Natural killer cell (primary cell): ENCODE measurements at regions not wholly inside any gene's neighbourhood (a gene's known extent, or its start where the extent isn't known, plus 50 kb on each side); places are given as distances from the start of the nearest gene placed in this dataset.

Experiments used
- ATAC-seq, 3 donors: fragments of 150-1000 bp in 2 of 3; fragments of 200-7000 bp in 1 of 3; cut with Tn5 transposase; 1 replicate in 1 of 3; 2 replicates in 2 of 3; pipeline ENCODE4 v1.10.0; 2021; ENCODE audit warnings: mild to moderate bottlenecking in 2 of 3, moderate library complexity in 2 of 3
- DNase-seq, 2 donors: peaks; one replicate each; pipeline versions ENCODE4 v3.0.0 to v3.0.0-alpha.2; 2013 to 2021; ENCODE audit warnings: mixed read lengths in 1 of 2
- H3K27ac ChIP-seq: one replicate; pipeline ENCODE4 v1.5.1; 2013; ENCODE audit warnings: mild to moderate bottlenecking, low read length
- H3K27me3 ChIP-seq: one replicate; pipeline ENCODE4 v1.6.1; 2013; ENCODE audit warnings: low read length; ENCODE audit not compliant: control insufficient read depth, insufficient read depth
- H3K36me3 ChIP-seq: one replicate; pipeline ENCODE4 v1.6.1; 2013; ENCODE audit warnings: low read length; ENCODE audit not compliant: control insufficient read depth, insufficient read depth
- H3K4me1 ChIP-seq: one replicate; pipeline ENCODE4 v1.6.1; 2013; ENCODE audit warnings: low read length; ENCODE audit not compliant: control insufficient read depth, insufficient read depth
- H3K4me3 ChIP-seq: one replicate; pipeline ENCODE4 v1.5.1; 2013; ENCODE audit warnings: low read length
- H3K9me3 ChIP-seq: one replicate; pipeline ENCODE4 v1.6.1; 2013; ENCODE audit warnings: low read length; ENCODE audit not compliant: control insufficient read depth, insufficient read depth
- H3K27ac Mint-ChIP-seq, 2 donors: one replicate each; pipeline ENCODE4 v1.8.0; 2022; ENCODE audit warnings: mild to moderate bottlenecking in 2 of 2, mixed read lengths in 2 of 2, moderate library complexity in 1 of 2
- H3K27me3 Mint-ChIP-seq, 2 donors: one replicate each; pipeline ENCODE4 v1.8.0; 2022; ENCODE audit warnings: low read depth in 2 of 2, mixed read lengths in 2 of 2
- H3K36me3 Mint-ChIP-seq: one replicate; pipeline ENCODE4 v1.8.0; 2022; ENCODE audit warnings: mixed read lengths
- H3K4me1 Mint-ChIP-seq, 2 donors: one replicate each; pipeline ENCODE4 v1.8.0; 2022; ENCODE audit warnings: mixed read lengths in 2 of 2
- H3K4me3 Mint-ChIP-seq: one replicate; pipeline ENCODE4 v1.8.0; 2022; ENCODE audit warnings: mild to moderate bottlenecking, moderate library complexity, mixed read lengths
- H3K9me3 Mint-ChIP-seq, 2 donors: one replicate each; pipeline ENCODE4 v1.8.0; 2022; ENCODE audit warnings: mixed read lengths in 2 of 2
- WGBS: methylation state at CpG from one replicate; pipeline ENCODE4 v1.1.7; 2013; ENCODE audit warnings: missing lambda C conversion rate; ENCODE audit not compliant: insufficient coverage; 5-methylcytosine and 5-hydroxymethylcytosine counted together
- intact Hi-C: fragments of 100-400 bp; cut with micrococcal nuclease; formaldehyde crosslinking; loops from one replicate; pipeline ENCODE4 v1.14.2; 2022
- TF ChIP-seq, protein P1 (sequence below): fragments of 200-600 bp; IDR thresholded peaks from one replicate; pipeline ENCODE4 v1.8.0; 2022; ENCODE audit warnings: antibody characterized with exemption

DNA sequence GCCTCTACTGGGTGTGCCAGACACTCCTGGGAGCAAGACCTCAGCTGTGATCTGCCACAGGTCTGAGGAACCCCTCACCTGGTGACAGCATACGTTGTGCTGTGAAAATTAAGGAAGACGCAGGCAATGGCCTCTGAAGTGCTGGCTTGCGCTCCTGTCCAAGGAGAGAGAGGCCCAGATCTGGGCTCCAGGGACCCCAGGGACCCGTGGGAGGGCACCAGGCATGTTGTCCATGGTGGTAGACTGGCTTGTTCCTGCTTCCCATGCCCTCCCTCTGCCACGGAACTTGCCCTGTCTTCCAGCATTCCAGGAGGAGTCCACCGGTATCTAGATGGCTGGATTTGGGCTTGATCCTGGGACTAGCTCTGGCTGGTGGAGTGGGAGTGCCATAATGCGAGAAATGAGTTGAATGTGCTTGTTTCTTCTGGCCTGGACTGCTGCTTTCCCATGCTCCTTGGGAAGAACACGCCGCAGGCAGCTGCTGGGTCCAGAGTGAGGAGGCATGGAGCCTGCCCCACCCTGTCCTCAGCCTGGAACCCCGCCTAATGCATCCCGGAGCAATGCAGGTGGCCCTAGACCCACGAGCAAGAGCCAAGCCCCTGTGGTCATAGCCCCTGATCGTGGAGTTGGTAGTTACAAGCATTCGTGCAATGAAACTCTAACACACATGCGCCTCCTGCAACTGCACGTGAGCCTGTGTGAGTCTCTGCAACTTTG, 190.2 kb downstream of the TEX29 start:
- Histone ChIP-seq H3K4me3 (no peak overlapping the region), H3K36me3 (no peaks in the 10 kb centered on the region), H3K27me3 (no peaks in the 10 kb centered on the region), H3K4me1 (no peaks in the 10 kb centered on the region), H3K9me3 (no peaks in the 10 kb centered on the region), H3K27ac (no peak overlapping the region)
- DNase-seq (no peak), ATAC-seq (no peak)
- TF ChIP-seq, protein P1, sequence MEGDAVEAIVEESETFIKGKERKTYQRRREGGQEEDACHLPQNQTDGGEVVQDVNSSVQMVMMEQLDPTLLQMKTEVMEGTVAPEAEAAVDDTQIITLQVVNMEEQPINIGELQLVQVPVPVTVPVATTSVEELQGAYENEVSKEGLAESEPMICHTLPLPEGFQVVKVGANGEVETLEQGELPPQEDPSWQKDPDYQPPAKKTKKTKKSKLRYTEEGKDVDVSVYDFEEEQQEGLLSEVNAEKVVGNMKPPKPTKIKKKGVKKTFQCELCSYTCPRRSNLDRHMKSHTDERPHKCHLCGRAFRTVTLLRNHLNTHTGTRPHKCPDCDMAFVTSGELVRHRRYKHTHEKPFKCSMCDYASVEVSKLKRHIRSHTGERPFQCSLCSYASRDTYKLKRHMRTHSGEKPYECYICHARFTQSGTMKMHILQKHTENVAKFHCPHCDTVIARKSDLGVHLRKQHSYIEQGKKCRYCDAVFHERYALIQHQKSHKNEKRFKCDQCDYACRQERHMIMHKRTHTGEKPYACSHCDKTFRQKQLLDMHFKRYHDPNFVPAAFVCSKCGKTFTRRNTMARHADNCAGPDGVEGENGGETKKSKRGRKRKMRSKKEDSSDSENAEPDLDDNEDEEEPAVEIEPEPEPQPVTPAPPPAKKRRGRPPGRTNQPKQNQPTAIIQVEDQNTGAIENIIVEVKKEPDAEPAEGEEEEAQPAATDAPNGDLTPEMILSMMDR = no peak
- Mint-ChIP-seq H3K4me1 (no peaks in the 10 kb centered on the region), H3K36me3 (no peaks in the 10 kb centered on the region), H3K9me3 (no peaks in the 10 kb centered on the region), H3K4me3 (no peak overlapping the region), H3K27ac (no peak overlapping the region), H3K27me3 (peaks cover 0 to 11% of the 10 kb centered on the region in 2 donors)
- 84% methylated on average over 16 of the region's 16 CpGs for WGBS
- intact Hi-C loops = no loop called here

DNA sequence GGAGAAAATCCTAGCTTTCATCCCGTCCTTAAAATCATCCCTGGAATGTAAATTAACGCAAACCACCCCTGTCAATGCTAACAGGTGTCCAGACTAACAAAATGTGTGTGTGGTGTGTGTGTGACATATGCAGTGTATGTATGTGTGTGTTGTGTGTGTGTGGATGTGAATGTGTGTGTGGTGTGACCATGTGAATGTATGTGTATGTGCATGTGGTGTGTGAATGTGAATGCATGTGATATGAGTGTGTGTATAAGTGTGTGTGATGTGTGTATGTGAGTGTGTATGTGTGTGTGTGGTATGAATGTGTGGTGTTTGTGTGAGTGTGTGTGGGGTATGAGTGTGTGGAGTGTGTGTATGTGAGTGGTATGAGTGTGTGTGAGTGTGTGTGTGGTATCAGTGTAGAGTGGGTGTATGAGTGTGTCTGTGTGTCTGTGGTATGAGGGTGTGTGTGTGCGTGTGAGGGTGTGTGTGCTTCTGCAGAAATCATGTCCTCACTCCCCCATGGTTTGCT, 190.8 kb downstream of the TEX29 start:
- TF ChIP-seq, protein P1 = no peak
- Histone ChIP-seq H3K4me3 (no peak overlapping the region), H3K27ac (no peak overlapping the region), H3K27me3 (no peaks in the 10 kb centered on the region), H3K36me3 (no peaks in the 10 kb centered on the region), H3K9me3 (no peaks in the 10 kb centered on the region), H3K4me1 (no peaks in the 10 kb centered on the region)
- intact Hi-C loops = no loop called here
- Mint-ChIP-seq H3K36me3 (no peaks in the 10 kb centered on the region), H3K9me3 (no peaks in the 10 kb centered on the region), H3K27me3 (peaks cover 0 to 11% of the 10 kb centered on the region in 2 donors), H3K4me1 (no peaks in the 10 kb centered on the region), H3K4me3 (no peak overlapping the region), H3K27ac (no peak overlapping the region)
- DNase-seq = no peak
- peak in 1 of 3 donors; percentile 22 for ATAC-seq
- 89% methylated on average over 3 of the region's 3 CpGs for WGBS

DNA sequence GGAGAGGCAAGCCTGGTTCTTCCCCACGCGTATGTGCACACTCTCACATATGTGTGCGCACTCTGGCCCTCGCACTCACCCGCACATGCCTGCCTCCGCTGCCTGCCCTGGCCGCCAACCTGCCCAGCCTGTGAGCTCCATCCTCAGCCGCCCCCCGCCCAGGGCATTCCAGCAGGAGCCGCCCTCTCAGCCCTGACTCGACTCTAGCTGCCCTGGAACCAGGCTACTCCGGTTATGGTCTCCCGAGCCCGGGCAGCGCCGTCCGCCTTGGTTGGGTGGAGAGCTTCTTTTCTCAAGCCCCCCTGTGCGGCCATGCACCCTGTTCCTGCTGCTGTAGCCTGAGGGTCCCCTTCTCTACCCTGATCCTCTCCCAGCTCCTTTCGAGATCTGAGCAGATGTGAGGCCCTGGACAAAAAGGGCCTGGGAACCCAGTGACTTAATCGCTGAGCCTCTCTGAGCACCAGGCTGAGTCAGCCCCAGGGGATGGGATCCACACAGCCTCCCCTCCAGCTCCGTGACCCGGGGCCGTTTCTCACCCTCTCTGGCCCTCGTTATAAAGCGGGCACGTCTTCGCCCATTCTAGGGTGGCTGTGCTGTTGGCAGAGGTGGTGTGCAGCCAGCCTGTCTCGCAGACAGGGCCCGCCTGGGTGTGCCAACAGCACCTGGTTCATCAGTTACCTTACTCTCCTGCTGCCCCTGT, 191.5 kb downstream of the TEX29 start:
- Histone ChIP-seq H3K27me3 (no peaks in the 10 kb centered on the region), H3K27ac (no peak overlapping the region), H3K36me3 (no peaks in the 10 kb centered on the region), H3K4me1 (no peaks in the 10 kb centered on the region), H3K9me3 (no peaks in the 10 kb centered on the region), H3K4me3 (no peak overlapping the region)
- ATAC-seq (no peak), DNase-seq (no peak)
- H3K4me1 Mint-ChIP-seq = no peaks in the 10 kb centered on the region
- no peak overlapping the region for H3K27ac Mint-ChIP-seq
- H3K27me3 Mint-ChIP-seq = peaks cover 0 to 7% of the 10 kb centered on the region in 2 donors
- TF ChIP-seq, protein P1 = no peak
- no peaks in the 10 kb centered on the region for H3K9me3 Mint-ChIP-seq
- no peak overlapping the region for H3K4me3 Mint-ChIP-seq
- WGBS = 88% methylated on average over 29 of the region's 29 CpGs
- H3K36me3 Mint-ChIP-seq = no peaks in the 10 kb centered on the region
- intact Hi-C loops = no loop called here
